Activated T-cell treated with anti-CD3 and anti-CD28 coated beads, Interleukin-2, amount 50 U/mL, for 4 hours (primary cell): ENCODE measurements at regions not wholly inside any gene's neighbourhood (a gene's known extent, or its start where the extent isn't known, plus 50 kb on each side); places are given as distances from the start of the nearest gene placed in this dataset.

Source experiments
- ATAC-seq, 2 donors: fragments of 200-7000 bp; cut with Tn5 transposase; one replicate each; pipeline ENCODE4 v1.10.0; 2021
- DNase-seq: peaks from one replicate; pipeline ENCODE4 v3.0.0-alpha.2; 2020
- H3K27me3 Mint-ChIP-seq: one replicate; pipeline ENCODE4 v1.8.0; 2021; ENCODE audit warnings: low read depth, mixed read lengths
- H3K36me3 Mint-ChIP-seq: one replicate; pipeline ENCODE4 v1.8.0; 2022; ENCODE audit warnings: mixed read lengths; ENCODE audit not compliant: insufficient read depth
- H3K4me1 Mint-ChIP-seq: one replicate; pipeline ENCODE4 v1.8.0; 2021; ENCODE audit warnings: low read depth, mixed read lengths
- H3K4me3 Mint-ChIP-seq: one replicate; pipeline ENCODE4 v1.8.0; 2021; ENCODE audit warnings: mild to moderate bottlenecking, moderate library complexity, mixed read lengths
- H3K9me3 Mint-ChIP-seq: one replicate; pipeline ENCODE4 v1.8.0; 2021; ENCODE audit warnings: mixed read lengths

DNA sequence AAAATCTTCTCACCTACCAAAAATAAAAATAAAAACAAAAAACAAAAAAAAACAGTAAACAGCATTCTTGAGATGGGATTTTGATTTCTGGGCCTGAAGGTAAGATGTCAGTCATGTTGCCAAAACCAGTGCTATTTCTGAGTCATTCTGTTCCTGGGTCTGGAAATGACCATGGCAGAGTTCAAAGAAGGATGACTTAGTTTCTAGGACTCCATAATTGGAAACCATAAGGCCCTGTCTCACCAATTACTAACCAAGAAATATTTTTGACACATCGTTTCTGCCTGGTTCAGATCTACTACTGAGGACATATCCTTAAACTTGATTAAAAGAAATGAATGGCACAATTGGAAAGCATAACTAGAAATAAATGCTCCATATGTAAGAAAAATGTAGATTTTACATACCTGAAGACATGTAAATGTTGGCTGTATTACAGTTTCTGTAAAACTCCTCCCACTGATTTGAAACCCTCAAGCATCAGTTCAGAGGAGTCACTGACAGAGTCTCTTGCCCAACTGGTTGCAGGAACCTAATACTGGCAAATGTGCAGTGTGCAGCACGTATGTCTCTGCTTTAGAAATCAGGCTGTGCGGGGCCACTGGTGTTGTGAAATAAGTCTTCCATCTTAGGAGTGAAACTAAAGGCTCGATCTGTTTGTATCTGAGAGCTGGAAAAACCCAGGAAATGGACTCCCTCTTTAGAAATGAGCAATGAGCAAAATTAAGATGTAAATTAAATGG lies 84.8 kb upstream of the EGR2 start:
- ATAC-seq (no peak), DNase-seq (no peak)
- Mint-ChIP-seq H3K36me3 (no peaks in the 10 kb centered on the region), H3K4me3 (no peak overlapping the region), H3K4me1 (no peaks in the 10 kb centered on the region), H3K27me3 (peaks cover 5% of the 10 kb centered on the region), H3K9me3 (no peaks in the 10 kb centered on the region)

DNA sequence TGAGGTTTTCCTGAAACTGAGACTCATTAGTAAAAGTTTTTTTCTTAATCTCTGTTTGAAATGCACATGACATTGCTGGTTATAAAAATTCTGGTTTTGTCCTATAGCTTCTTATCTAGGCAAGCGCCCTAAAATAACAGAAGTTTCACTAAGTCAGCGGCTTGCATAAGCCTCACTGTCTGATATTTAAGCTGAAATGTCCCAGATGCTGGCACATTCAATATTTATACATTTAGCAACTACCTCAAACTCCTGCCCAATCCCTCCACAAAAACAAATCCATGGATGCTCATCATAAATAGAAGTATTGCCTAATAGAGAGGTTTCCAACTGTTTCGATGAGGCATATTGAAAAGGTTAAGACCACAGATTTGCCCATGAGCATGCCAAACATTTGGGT lies 83.1 kb upstream of the EGR2 start:
- no peaks in the 10 kb centered on the region for H3K36me3 Mint-ChIP-seq
- DNase-seq (no peak), ATAC-seq (no peak)
- no peaks in the 10 kb centered on the region for H3K4me1 Mint-ChIP-seq
- no peak overlapping the region for H3K4me3 Mint-ChIP-seq
- no peaks in the 10 kb centered on the region for H3K27me3 Mint-ChIP-seq
- no peaks in the 10 kb centered on the region for H3K9me3 Mint-ChIP-seq

DNA sequence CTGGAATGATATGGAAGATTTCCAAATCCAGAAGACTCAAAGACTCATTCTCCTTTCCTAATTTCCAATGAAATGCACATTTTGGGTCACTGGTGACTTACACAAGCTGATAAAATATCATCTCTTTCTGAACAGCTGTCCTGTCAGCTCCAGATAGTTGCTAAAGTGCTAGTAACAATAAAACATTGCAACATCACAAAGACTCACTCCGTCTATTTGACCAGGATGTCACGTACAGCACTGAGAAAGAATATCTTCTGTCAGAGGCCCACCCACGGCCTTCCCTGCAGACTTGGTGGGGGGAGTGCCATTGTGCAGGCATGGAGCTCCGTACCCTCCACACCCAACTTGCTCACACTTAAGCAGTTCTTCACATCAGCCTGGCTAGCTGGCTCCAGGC lies 78.9 kb upstream of the EGR2 start:
- Mint-ChIP-seq H3K36me3 (no peaks in the 10 kb centered on the region), H3K27me3 (no peaks in the 10 kb centered on the region), H3K4me1 (no peaks in the 10 kb centered on the region), H3K9me3 (no peaks in the 10 kb centered on the region), H3K4me3 (no peak overlapping the region)
- no peak for ATAC-seq
- DNase-seq: no peak

DNA sequence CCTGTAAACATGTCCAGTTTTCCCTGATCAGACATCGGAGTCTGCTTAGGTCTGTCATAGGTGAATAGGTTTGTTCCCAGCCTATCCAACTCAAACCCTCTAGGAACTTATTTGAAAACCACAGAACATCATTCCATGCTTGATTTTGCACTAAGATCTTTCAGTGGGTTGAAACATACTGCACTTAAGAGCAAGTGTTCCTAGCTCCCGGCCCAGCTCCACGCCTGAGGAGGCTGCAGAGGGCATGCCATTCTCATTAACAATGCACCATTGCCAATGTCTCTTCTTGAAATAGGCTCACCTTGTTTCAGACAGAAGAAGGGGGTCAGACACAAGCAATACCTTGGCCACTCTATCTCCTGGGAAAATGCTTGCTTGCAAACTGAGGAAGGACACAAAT lies 78.0 kb upstream of the EGR2 start:
- no peaks in the 10 kb centered on the region for H3K36me3 Mint-ChIP-seq
- no peaks in the 10 kb centered on the region for H3K27me3 Mint-ChIP-seq
- no peaks in the 10 kb centered on the region for H3K9me3 Mint-ChIP-seq
- ATAC-seq (no peak), DNase-seq (no peak)
- no peak overlapping the region for H3K4me3 Mint-ChIP-seq
- H3K4me1 Mint-ChIP-seq: no peaks in the 10 kb centered on the region

DNA sequence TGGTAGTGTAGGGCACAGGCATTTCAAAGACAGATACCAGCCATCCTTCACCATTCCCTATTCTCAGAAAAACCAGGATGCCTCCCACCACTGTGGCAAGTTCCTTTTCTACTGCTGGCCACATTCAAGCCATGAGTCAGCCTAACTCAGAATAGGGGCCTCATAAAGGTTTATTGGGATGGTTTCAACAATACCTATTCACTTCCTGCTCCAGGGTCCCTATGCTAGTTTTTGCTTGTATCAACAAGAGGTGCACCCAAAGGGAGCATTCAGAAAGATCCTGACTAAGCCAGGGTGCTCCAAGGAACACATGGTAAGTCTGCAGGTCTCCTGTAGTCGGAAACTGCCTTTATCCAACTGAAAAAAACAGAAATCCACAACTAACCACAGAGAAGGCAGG lies 76.9 kb upstream of the EGR2 start:
- ATAC-seq (no peak), DNase-seq (no peak)
- Mint-ChIP-seq H3K9me3 (no peaks in the 10 kb centered on the region), H3K4me3 (no peak overlapping the region), H3K27me3 (peaks cover 2% of the 10 kb centered on the region), H3K4me1 (no peaks in the 10 kb centered on the region), H3K36me3 (no peaks in the 10 kb centered on the region)

DNA sequence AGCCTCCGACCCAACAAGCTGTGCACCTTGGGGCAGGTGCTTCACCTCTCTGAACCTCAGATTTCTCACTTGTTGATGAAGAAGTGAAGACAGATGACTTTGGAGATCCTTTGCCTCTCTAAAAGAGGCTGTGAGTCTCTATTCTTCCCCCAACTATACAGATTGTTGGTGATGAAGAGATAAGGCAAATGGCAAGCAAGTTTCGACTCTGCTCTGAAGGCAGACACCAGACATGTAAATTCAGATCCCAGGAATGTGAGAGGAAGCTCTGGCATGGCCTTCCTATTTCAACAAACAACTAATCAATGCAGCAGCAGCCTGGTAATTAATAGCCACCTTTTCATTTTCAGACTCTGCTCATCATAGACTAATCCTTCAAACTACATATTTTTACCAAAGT lies 74.2 kb upstream of the EGR2 start:
- peaks cover 9% of the 10 kb centered on the region for H3K27me3 Mint-ChIP-seq
- ATAC-seq (no peak), DNase-seq (no peak)
- H3K4me3 Mint-ChIP-seq: no peak overlapping the region
- no peaks in the 10 kb centered on the region for H3K4me1 Mint-ChIP-seq
- no peaks in the 10 kb centered on the region for H3K9me3 Mint-ChIP-seq
- no peaks in the 10 kb centered on the region for H3K36me3 Mint-ChIP-seq

DNA sequence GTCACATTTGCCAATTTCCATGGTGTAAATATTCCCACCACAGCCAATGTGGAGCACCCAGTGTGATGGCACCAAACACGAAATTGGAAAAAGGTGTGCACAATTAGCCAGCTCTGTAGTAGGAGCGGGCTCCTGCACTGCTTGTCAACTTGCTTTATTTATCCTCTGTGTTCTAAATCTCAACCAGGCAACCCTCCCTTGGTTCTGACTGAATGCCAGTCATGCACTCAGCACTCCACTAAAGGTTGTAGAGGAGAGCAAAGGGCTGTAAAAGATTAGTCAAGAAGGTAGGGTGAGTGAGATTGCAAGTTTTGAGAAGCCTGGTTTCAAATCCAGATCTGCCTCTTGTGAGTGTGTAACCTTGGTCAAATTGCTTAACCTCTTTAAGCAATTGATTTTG lies 71.5 kb upstream of the EGR2 start:
- DNase-seq (no peak), ATAC-seq (no peak)
- no peaks in the 10 kb centered on the region for H3K9me3 Mint-ChIP-seq
- H3K27me3 Mint-ChIP-seq: peaks cover 17% of the 10 kb centered on the region
- H3K4me3 Mint-ChIP-seq: no peak overlapping the region
- H3K4me1 Mint-ChIP-seq: no peaks in the 10 kb centered on the region
- H3K36me3 Mint-ChIP-seq: no peaks in the 10 kb centered on the region

DNA sequence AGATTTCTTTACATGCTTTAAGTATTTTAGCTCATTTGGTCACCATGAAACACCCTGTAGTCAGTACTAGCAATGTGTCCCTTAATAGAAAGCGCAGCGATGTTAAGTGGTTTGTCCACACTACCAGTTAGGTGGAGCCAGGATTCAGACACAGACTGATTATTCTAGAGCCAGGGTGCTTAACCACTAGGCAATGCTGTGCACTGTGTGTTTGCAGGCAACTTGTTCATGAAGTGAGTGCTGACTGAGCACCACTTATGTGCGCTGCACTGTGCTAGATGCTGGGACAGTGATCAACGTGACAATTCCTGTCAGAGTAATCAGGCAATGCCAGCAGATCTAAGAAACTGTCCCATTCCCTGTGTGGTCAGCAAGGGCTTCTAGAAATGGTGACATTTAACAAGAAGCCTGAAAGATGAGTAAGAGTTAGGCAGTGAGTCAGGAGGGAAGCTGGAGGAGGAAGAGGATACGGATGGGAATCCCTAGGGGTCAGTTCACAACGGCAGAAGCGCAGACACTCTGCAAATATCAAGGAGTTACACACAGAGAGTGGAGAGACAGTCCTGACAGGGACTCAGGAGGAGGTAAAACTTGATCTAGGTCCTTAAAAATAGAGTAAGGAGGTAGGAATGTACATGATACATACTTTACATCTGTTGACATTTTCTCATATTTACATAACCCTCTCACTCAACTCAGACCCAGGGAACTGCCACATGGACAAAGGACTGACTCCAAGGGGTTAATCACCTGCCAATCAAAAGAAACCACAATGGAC lies 69.7 kb upstream of the EGR2 start:
- ATAC-seq: no peak
- H3K4me3 Mint-ChIP-seq: no peak overlapping the region
- H3K36me3 Mint-ChIP-seq: no peaks in the 10 kb centered on the region

DNA sequence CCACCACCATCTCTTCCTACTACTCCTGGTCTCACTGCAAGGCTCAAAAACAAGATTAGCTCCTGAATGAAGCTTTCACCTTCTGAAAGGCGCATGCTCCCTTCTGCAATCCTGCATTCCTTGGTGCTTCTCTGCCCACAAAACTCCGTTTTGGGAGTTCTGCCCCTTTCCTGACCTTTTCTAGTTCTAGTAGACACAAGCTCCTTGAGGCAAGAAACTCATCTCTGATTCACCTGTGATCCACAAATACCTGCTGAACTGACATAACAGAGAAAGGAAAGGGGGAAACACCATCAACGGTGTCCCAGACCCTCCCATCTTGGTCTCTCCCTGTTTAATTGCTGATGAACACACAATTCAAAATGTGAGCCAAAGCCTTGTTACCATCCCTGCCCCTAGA lies 64.0 kb upstream of the EGR2 start:
- no peak for ATAC-seq

More for the DNA sequence above, 69.7 kb upstream of the EGR2 start:
- DNase-seq: no peak
- Mint-ChIP-seq H3K9me3 (no peaks in the 10 kb centered on the region), H3K27me3 (peaks cover 18% of the 10 kb centered on the region), H3K4me1 (no peaks in the 10 kb centered on the region)

DNA sequence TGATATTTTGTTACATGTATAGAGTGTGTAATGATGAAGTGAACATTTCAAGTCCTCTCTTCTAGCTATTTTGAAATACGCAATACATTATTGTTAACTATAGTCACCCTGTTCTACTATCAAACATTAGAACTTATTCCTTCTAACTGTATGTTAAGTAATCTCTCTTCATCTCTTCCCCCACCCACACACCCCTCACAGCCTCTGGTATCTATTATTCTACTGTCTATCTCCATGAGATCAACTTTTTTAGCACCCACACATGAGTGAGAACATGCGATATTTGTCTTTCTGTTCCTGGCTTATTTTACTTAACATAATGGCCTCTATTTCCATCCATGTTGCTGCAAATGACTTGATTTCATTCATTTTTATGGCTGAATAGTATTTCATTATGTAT lies 57.7 kb upstream of the EGR2 start:
- Mint-ChIP-seq H3K27me3 (peaks cover 9% of the 10 kb centered on the region), H3K4me3 (no peak overlapping the region), H3K36me3 (no peaks in the 10 kb centered on the region), H3K9me3 (no peaks in the 10 kb centered on the region), H3K4me1 (peaks cover 23% of the 10 kb centered on the region)
- peak in 1 of 2 donors; percentile 27 for ATAC-seq
- no peak for DNase-seq

More for the DNA sequence above, 64.0 kb upstream of the EGR2 start:
- Mint-ChIP-seq H3K9me3 (no peaks in the 10 kb centered on the region), H3K4me3 (no peak overlapping the region), H3K27me3 (peaks cover 18% of the 10 kb centered on the region), H3K4me1 (no peaks in the 10 kb centered on the region), H3K36me3 (no peaks in the 10 kb centered on the region)
- DNase-seq: no peak

DNA sequence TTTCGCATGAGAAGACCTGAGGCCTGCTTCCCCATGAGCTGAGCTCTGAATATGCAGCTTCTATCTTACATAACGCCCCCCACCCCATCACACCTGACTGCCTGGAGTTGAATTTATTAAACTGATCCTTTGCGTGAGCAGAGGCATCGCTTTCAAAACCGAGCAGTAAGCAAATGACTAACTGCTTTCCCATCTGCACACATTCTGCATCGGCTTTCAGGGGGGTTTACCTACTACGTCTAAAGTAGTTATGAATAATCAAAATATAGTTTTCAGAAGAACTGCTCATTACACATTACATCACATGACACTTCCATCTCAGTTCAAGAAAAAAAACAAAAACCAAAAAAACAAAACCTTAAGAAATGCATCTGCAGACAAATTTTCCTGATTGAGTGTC lies 54.7 kb upstream of the EGR2 start:
- peaks cover 23% of the 10 kb centered on the region for H3K4me1 Mint-ChIP-seq
- H3K36me3 Mint-ChIP-seq: no peaks in the 10 kb centered on the region
- peaks cover 5% of the 10 kb centered on the region for H3K27me3 Mint-ChIP-seq
- DNase-seq (no peak), ATAC-seq (peak; percentile 76 to 78)
- H3K4me3 Mint-ChIP-seq: no peak overlapping the region
- no peaks in the 10 kb centered on the region for H3K9me3 Mint-ChIP-seq

DNA sequence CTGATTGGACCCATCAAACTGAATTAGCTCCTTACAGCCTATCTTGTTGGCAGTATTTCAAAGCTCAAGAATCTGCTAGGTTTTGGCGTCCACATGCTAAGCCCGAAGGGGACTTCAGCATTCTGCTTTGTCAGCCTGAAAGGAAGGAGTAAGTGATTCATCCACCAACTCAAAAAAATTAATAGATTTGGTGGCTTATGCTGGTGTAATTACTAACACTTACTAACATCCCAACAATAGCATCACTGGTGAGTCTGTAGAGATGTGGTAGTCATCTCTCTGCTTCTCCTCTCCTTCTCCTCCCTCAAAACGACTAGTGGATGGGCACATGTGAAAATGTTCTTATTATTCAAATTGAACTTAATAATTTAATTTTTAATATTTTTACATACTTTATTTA lies 53.8 kb upstream of the EGR2 start:
- H3K4me1 Mint-ChIP-seq: peaks cover 23% of the 10 kb centered on the region
- ATAC-seq (peak; percentile 59 to 68), DNase-seq (no peak)
- H3K4me3 Mint-ChIP-seq: no peak overlapping the region
- H3K27me3 Mint-ChIP-seq: peaks cover 3% of the 10 kb centered on the region
- no peaks in the 10 kb centered on the region for H3K9me3 Mint-ChIP-seq
- H3K36me3 Mint-ChIP-seq: no peaks in the 10 kb centered on the region

DNA sequence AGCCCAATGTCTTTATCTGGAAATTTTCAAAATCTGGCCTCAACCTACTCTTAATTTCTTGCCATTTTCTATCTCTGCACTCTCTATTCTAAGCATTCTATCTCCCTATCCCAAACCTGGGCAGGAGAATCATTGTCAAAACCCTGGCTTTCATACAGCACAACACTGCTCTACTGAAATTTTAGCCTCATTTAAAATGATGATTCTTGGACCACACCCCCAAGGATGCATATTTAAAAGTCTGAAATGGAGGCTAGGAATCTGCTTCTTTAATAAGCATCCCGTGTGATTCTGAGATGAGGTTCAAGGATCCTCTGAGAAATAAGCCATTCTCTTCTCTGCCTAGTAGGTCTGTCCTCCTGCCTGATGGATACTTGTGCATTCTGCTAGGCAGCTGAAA lies 50.8 kb upstream of the EGR2 start:
- no peak for DNase-seq
- H3K4me1 Mint-ChIP-seq: peaks cover 12% of the 10 kb centered on the region
- H3K4me3 Mint-ChIP-seq: no peak overlapping the region
- ATAC-seq: no peak
- H3K27me3 Mint-ChIP-seq: peaks cover 3% of the 10 kb centered on the region
- no peaks in the 10 kb centered on the region for H3K36me3 Mint-ChIP-seq
- H3K9me3 Mint-ChIP-seq: no peaks in the 10 kb centered on the region

DNA sequence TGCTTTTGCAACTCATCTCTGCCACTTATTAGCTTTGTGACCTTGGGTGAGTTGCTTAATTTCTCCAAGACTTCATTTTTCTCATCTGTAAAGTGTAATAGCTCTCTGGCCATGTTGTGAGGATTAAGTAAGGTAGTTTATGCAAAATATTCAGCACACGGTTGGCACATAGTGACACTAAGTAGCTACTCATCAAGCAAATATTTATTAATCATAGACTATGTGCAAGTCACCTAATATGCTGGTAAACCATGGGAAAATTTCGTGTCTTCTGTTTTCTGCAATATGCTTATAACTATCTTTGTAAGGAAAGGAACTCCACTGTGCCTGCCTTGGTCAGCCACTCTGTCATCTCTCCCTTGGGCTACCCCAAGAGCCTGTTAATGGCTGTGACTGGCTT lies 50.3 kb upstream of the EGR2 start:
- Mint-ChIP-seq H3K9me3 (no peaks in the 10 kb centered on the region), H3K4me1 (peaks cover 12% of the 10 kb centered on the region), H3K4me3 (no peak overlapping the region), H3K36me3 (no peaks in the 10 kb centered on the region), H3K27me3 (peaks cover under 1% of the 10 kb centered on the region)
- ATAC-seq (no peak), DNase-seq (no peak)
